ENCODE measurements at regions not wholly inside any gene's neighbourhood (a gene's known extent, or its start where the extent isn't known, plus 50 kb on each side); places are given as distances from the start of the nearest gene placed in this dataset.
"Not testable (repeated sequence)": the region's sequence is repeated elsewhere in the genome, so short reads cannot be mapped to it uniquely, and the experiment has no call there.

DNA sequence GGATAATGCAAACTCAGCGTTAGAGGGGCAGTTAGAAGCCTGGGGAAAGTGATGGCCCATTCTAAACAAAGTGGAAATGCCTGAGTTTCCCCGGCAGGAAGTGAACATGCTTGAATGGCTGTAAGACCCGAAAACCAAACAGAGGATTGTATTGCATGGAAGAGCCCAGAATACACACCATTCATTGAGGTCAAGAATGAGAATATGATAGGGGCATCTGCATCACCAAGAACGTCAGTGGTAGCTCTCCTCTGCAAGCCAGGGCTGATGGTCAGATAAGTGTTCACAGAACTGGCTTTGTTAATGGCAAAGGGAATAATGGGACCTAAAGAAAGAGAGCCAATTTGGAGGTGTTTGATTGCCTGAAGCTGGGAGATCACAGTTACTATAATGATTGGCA, 663.4 kb downstream of the KHDRBS2 start:
- Mint-ChIP-seq H3K27ac (no peak overlapping the region), H3K4me3 (no peak overlapping the region), H3K9me3 (peaks cover 24 to 73% (median 44%) of the 10 kb centered on the region in 6 donors), H3K36me3 (peaks cover 0 to 5% (median 4%) of the 10 kb centered on the region in 3 donors), H3K27me3 (ENCODE audit: low read depth in 3 of 3) (no peaks in the 10 kb centered on the region), H3K4me1 (no peaks in the 10 kb centered on the region)
- no peak for DNase-seq

GRCh38 chr6:61614119-61614518, 671.9 kb downstream of the KHDRBS2 start:
- Mint-ChIP-seq H3K36me3 (no peaks in the 10 kb centered on the region), H3K4me1 (no peaks in the 10 kb centered on the region), H3K27me3 (ENCODE audit: low read depth in 3 of 3) (no peaks in the 10 kb centered on the region), H3K9me3 (peaks cover 19 to 34% (median 21%) of the 10 kb centered on the region in 6 donors), H3K4me3 (no peak overlapping the region), H3K27ac (no peak overlapping the region)
- no peak for DNase-seq

DNA sequence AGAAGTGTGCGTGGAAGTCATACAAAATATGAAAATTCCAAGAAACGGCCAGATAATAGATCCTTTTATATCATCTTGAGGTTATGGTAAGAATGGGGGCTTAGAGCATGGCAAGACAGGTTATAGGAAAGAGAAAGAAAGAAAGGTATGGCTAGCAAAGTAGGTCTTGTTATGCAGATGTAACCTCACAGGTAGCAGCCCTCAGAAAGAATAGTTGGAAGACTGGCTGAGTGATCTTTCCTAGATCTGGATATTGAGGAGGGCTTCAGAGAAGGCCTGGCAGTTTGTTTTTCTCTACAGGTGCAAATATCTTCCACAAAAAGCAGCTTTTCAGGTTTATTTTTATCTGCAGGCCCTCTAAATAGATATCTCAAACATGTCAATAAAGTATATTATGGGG, 679.5 kb downstream of the KHDRBS2 start:
- no peak overlapping the region for H3K27ac Mint-ChIP-seq
- no peak for DNase-seq
- H3K27me3 Mint-ChIP-seq (ENCODE audit: low read depth in 3 of 3), result peaks cover 0 to 3% (median 0%) of the 10 kb centered on the region in 3 donors
- peaks cover 0 to 4% (median 0%) of the 10 kb centered on the region in 3 donors for H3K36me3 Mint-ChIP-seq
- no peaks in the 10 kb centered on the region for H3K4me1 Mint-ChIP-seq
- no peak overlapping the region for H3K4me3 Mint-ChIP-seq
- H3K9me3 Mint-ChIP-seq, result peaks cover 31 to 68% (median 58%) of the 10 kb centered on the region in 6 donors

GRCh38 chr6:61605851-61606250, 680.2 kb downstream of the KHDRBS2 start:
- not testable (repeated sequence) for H3K27me3 Mint-ChIP-seq (ENCODE audit: low read depth in 3 of 3); H3K4me1 Mint-ChIP-seq; H3K4me3 Mint-ChIP-seq; DNase-seq; H3K36me3 Mint-ChIP-seq; H3K27ac Mint-ChIP-seq
- H3K9me3 Mint-ChIP-seq, result peaks cover 26 to 70% (median 60%) of the 10 kb centered on the region in 6 donors

DNA sequence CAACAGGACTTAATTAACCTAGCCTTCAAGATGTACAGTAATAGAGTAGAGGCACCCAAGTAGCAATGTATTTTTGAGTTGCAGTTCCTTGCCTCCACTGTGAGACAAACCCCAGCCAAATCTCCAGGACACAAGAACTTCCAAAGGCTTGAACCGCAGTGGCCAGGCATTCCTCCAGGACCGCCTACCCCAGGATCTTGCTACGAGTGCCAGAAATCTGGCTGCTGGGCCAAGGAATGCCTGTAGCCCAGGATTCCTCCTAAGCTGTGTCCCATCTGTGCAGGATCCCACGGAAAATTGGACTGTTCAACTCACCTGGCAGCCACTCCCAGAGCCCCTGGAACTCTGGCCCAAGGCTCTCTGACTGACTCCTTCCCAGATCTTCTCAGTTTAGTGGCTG, 683.9 kb downstream of the KHDRBS2 start:
- H3K9me3 Mint-ChIP-seq, result peaks cover 28 to 81% (median 67%) of the 10 kb centered on the region in 6 donors
- DNase-seq; H3K27me3 Mint-ChIP-seq (ENCODE audit: low read depth in 3 of 3); H3K4me1 Mint-ChIP-seq; H3K4me3 Mint-ChIP-seq; H3K27ac Mint-ChIP-seq: not testable (repeated sequence)
- peaks cover 0 to 10% (median 0%) of the 10 kb centered on the region in 3 donors for H3K36me3 Mint-ChIP-seq

DNA sequence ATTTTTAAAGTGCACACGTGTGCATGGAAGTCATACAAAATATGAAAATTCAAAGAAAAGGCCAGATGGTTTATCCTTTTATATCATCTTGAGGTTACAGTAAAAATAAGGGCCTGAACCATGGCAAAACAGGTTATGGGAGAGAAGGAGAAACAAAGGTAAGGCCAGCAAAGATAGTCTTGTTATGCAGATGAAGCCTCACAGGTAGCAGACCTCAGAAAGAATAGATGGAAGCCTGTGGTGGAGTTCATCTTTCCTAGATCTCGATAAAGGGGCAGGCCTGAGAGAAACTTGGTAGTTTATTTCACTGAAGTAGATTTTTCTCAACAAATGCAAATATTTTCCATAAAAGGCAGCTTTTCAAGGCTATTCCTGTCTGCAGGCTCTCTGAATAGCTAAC, 693.8 kb downstream of the KHDRBS2 start:
- peaks cover 0 to 2% (median 0%) of the 10 kb centered on the region in 3 donors for H3K27me3 Mint-ChIP-seq (ENCODE audit: low read depth in 3 of 3)
- no peak for DNase-seq
- no peaks in the 10 kb centered on the region for H3K36me3 Mint-ChIP-seq
- no peak overlapping the region for H3K27ac Mint-ChIP-seq
- peaks cover 10 to 60% (median 41%) of the 10 kb centered on the region in 6 donors for H3K9me3 Mint-ChIP-seq
- no peaks in the 10 kb centered on the region for H3K4me1 Mint-ChIP-seq
- no peak overlapping the region for H3K4me3 Mint-ChIP-seq

DNA sequence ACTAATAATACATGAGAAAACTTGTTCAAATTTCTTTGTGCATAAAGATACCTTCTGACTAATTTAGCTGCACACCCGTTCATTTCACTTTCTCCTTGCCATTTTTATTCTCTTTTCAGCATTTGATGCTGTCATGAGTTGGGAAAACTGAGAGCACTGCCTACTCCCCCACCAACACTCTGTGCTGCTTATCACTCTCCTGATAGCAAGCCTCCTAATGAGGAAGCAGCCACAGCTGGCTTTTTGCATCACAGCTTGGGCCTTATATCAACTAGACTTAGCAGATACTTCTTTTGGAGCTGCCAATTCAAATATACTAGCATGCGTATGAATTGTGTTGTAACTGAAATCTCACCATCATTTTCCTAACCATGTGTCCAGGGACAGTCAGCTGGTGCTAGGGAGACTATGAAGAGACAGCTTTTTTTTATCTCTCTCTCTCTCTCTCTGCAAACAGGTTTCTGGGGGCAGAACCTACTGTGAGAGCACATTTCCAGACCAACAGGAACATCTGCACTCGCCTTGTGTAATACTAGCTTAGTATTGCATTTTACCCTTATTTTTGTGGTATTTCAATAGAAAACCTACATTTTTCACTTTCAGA, 699.0 kb downstream of the KHDRBS2 start:
- H3K9me3 Mint-ChIP-seq, result peaks cover 8 to 65% (median 36%) of the 10 kb centered on the region in 6 donors
- H3K4me1 Mint-ChIP-seq, result no peaks in the 10 kb centered on the region
- peaks cover 0 to 2% (median 0%) of the 10 kb centered on the region in 3 donors for H3K27me3 Mint-ChIP-seq (ENCODE audit: low read depth in 3 of 3)
- DNase-seq, result no peak
- H3K27ac Mint-ChIP-seq, result no peak overlapping the region
- H3K36me3 Mint-ChIP-seq, result peaks cover 0 to 3% (median 0%) of the 10 kb centered on the region in 3 donors
- no peak overlapping the region for H3K4me3 Mint-ChIP-seq

DNA sequence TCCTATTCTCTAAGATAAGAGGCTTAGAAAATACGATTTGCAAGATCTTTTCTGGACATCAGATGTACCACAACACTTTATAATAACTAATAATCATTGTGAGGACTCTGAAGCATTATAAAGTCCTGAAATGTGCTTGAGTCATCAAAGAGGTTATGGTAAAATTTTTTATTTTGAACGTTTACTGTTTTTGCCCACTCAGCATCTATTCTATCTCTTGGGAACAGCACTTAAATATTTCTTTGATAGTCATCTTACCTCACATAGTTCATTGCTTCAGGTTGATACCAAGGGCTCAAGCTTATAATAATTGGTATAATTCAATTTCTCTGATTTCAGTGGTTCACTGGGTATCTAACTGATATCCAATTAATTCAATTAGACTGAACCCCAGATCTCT, 700.5 kb downstream of the KHDRBS2 start:
- H3K27me3 Mint-ChIP-seq (ENCODE audit: low read depth in 3 of 3), result peaks cover 0 to 2% (median 0%) of the 10 kb centered on the region in 3 donors
- peaks cover 8 to 59% (median 32%) of the 10 kb centered on the region in 6 donors for H3K9me3 Mint-ChIP-seq
- no peak overlapping the region for H3K27ac Mint-ChIP-seq
- DNase-seq, result no peak
- H3K4me1 Mint-ChIP-seq, result no peaks in the 10 kb centered on the region
- peaks cover 0 to 3% (median 0%) of the 10 kb centered on the region in 3 donors for H3K36me3 Mint-ChIP-seq
- no peak overlapping the region for H3K4me3 Mint-ChIP-seq

GRCh38 chr6:61562098-61562497, 723.9 kb downstream of the KHDRBS2 start:
- no peaks in the 10 kb centered on the region for H3K4me1 Mint-ChIP-seq
- no peak for DNase-seq
- H3K27me3 Mint-ChIP-seq (ENCODE audit: low read depth in 3 of 3), result peaks cover 0 to 2% (median 2%) of the 10 kb centered on the region in 3 donors
- H3K27ac Mint-ChIP-seq, result no peak overlapping the region
- no peak overlapping the region for H3K4me3 Mint-ChIP-seq
- H3K9me3 Mint-ChIP-seq, result peaks cover 29 to 94% (median 62%) of the 10 kb centered on the region in 6 donors
- peaks cover 0 to 7% (median 4%) of the 10 kb centered on the region in 3 donors for H3K36me3 Mint-ChIP-seq

DNA sequence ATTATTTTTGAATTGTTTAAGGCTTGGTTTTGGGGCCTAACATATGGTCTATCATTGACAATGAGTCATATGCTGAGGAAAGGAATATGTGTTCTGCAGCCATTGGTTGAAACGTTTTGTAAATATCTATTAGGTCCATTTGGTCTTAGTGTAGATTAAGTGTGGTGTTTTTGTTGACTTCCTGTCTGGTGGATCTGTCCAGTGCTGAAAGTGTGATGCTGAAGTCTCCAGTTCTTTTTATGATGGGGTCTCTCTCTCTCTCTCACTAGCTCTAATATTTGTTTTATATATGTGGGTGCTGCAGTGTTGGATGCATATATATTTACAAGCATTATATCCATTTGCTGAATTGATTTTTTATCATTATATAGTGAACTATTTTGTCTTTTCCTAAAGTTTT, 727.2 kb downstream of the KHDRBS2 start:
- Mint-ChIP-seq H3K36me3 (peaks cover 0 to 4% (median 3%) of the 10 kb centered on the region in 3 donors), H3K4me3 (no peak overlapping the region), H3K4me1 (no peaks in the 10 kb centered on the region), H3K27ac (no peak overlapping the region), H3K9me3 (peaks cover 39 to 90% (median 59%) of the 10 kb centered on the region in 6 donors), H3K27me3 (ENCODE audit: low read depth in 3 of 3) (peaks cover 0 to 2% (median 0%) of the 10 kb centered on the region in 3 donors)
- no peak for DNase-seq

- H3K36me3 Mint-ChIP-seq, result peaks cover 0 to 3% (median 0%) of the 10 kb centered on the region in 3 donors
- DNase-seq, result no peak
These were observed 730.0 kb downstream of the KHDRBS2 start for GRCh38 chr6:61555993-61556392.

GRCh38 chr6:61538801-61539200, 747.2 kb downstream of the KHDRBS2 start:
- H3K4me3 Mint-ChIP-seq, result no peak overlapping the region
- H3K27me3 Mint-ChIP-seq (ENCODE audit: low read depth in 3 of 3), result peaks cover 0 to 3% (median 1%) of the 10 kb centered on the region in 3 donors
- peaks cover 0 to 8% (median 0%) of the 10 kb centered on the region in 3 donors for H3K36me3 Mint-ChIP-seq
- H3K4me1 Mint-ChIP-seq, result no peaks in the 10 kb centered on the region
- no peak overlapping the region for H3K27ac Mint-ChIP-seq
- peaks cover 35 to 82% (median 63%) of the 10 kb centered on the region in 6 donors for H3K9me3 Mint-ChIP-seq
- DNase-seq, result no peak

More at GRCh38 chr6:61555993-61556392, 730.0 kb downstream of the KHDRBS2 start:
- no peak overlapping the region for H3K27ac Mint-ChIP-seq
- H3K27me3 Mint-ChIP-seq (ENCODE audit: low read depth in 3 of 3), result peaks cover 0 to 2% (median 0%) of the 10 kb centered on the region in 3 donors
- H3K4me1 Mint-ChIP-seq, result no peaks in the 10 kb centered on the region
- no peak overlapping the region for H3K4me3 Mint-ChIP-seq
- H3K9me3 Mint-ChIP-seq, result peaks cover 35 to 88% (median 61%) of the 10 kb centered on the region in 6 donors

GRCh38 chr6:61532749-61533148, 753.3 kb downstream of the KHDRBS2 start:
- not testable (repeated sequence) for H3K4me1 Mint-ChIP-seq; DNase-seq; H3K4me3 Mint-ChIP-seq; H3K36me3 Mint-ChIP-seq; H3K27ac Mint-ChIP-seq; H3K27me3 Mint-ChIP-seq (ENCODE audit: low read depth in 3 of 3)
- H3K9me3 Mint-ChIP-seq, result peaks cover 31 to 79% (median 50%) of the 10 kb centered on the region in 6 donors
